ENCODE measurements at regions not wholly inside any gene's neighbourhood (a gene's known extent, or its start where the extent isn't known, plus 50 kb on each side); places are given as distances from the start of the nearest gene placed in this dataset.

DNA sequence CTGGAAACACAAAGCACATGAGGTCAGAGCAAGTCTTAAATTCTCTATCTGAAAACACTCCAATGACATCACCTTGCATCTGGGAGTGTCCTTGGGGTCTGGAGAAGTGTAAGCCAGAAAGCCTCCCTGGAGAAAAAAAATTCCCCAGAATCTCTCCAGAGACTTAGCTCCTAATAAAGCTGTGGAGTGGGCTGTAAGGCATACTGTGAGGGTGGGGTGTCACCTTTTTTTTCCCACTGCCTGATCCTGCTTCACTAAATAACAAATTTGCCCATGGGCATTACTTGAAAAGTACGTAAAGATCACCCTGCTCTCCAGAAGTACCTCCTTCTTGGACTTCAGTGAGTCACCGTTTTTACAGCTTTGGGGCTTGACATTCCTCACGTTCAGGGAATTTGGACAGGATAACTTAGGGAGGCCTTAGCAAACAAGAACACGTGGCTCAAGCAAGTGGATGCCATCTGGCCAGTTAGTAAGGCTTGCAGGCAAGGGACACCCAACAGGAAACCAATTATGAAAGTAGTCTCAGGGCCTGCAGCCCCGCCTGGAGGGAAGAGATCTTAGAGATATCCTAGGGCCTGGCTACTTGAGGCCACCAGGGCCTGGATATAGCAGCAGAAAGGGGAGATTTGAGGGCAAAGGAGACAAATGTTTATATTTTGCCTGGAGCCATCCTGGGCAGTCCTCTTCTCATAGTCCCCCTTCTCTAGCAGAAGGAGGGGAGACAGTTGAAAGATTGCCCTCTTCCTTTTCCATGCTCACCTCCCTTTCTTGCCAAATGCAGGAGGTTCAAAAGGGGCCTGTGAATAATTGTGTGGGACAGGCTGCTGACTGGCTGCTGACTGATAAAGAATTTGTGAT, 60.1 kb upstream of the PLAC1 start:
- TF ChIP-seq POLR2AphosphoS5 (IDR thresholded peaks at IDR 0.05) (no peak), CTCF (IDR thresholded peaks at IDR 0.05) (no peak), POLR2A (IDR thresholded peaks at IDR 0.05) (no peak)

Data from breast epithelium (tissue), 3 donors.